H1 (cell line): ENCODE measurements at regions not wholly inside any gene's neighbourhood (a gene's known extent, or its start where the extent isn't known, plus 50 kb on each side); places are given as distances from the start of the nearest gene placed in this dataset.

Experiments
- CTCF ChIA-PET: fragments of 300-600 bp; sonication (Branson Sonifier 250); formaldehyde crosslinking; loops from one replicate; lab custom pipeline; 2021; ENCODE audit not compliant: partially characterized antibody; lab: Charles Lee
- POLR2A ChIA-PET: fragments of 300-600 bp; sonication (Branson Sonifier 250); formaldehyde crosslinking; loops from one replicate; lab custom pipeline; 2021; ENCODE audit warnings: inconsistent platforms; ENCODE audit not compliant: partially characterized antibody; lab: Charles Lee
- DNase-seq, 2 experiments: peaks; one replicate each; pipeline versions ENCODE4 v3.0.0 to v3.0.0-alpha.2; 2010 to 2022; ENCODE audit warnings: low spot score in 2 of 2, low read depth in 1 of 2, mixed read lengths in 1 of 2
- FAIRE-seq: peaks from 2 replicates; lab custom pipeline; 2011; peaks lifted over from hg19 to GRCh38; lab: Jason Lieb, UNC
- H2AFZ ChIP-seq: 2 replicates; pipeline ENCODE4 v1.8.1; 2012; ENCODE audit warnings: low read length, inconsistent platforms
- H2AK5ac ChIP-seq: 2 replicates; pipeline ENCODE4 v1.6.1; 2013; ENCODE audit warnings: low read depth, low read length
- H2BK120ac ChIP-seq: replicated peaks from 2 replicates; pipeline ENCODE3; 2013; ENCODE audit warnings: low read depth, low read length, inconsistent platforms
- H2BK12ac ChIP-seq: 2 replicates; pipeline ENCODE4 v1.6.1; 2013; ENCODE audit warnings: low read depth, low read length
- H2BK15ac ChIP-seq: 2 replicates; pipeline ENCODE4 v1.6.1; 2013; ENCODE audit warnings: low read length
- H2BK20ac ChIP-seq: 2 replicates; pipeline ENCODE4 v1.6.1; 2013; ENCODE audit warnings: low read length
- H2BK5ac ChIP-seq: 2 replicates; pipeline ENCODE4 v1.6.1; 2013; ENCODE audit warnings: low read depth, low read length
- H3K14ac ChIP-seq: 2 replicates; pipeline ENCODE4 v1.6.1; 2013; ENCODE audit warnings: inconsistent platforms; ENCODE audit not compliant: insufficient read length
- H3K18ac ChIP-seq: 2 replicates; pipeline ENCODE4 v1.6.1; 2013; ENCODE audit warnings: low read length; ENCODE audit errors: extremely low read depth
- H3K23ac ChIP-seq: 2 replicates; pipeline ENCODE4 v1.6.1; 2013; ENCODE audit warnings: inconsistent platforms; ENCODE audit not compliant: insufficient read length
- H3K23me2 ChIP-seq: 2 replicates; pipeline ENCODE4 v1.6.1; 2013; ENCODE audit warnings: low read depth, low read length
- H3K27ac ChIP-seq: 2 replicates; pipeline ENCODE4 v1.6.1; 2011; ENCODE audit warnings: low read depth, low read length, inconsistent platforms
- H3K27me3 ChIP-seq, 4 experiments: replicated peaks in 1 of 4; 1 replicate in 1 of 4; 2 replicates in 3 of 4; pipeline versions ENCODE4 v1.6.1 to v1.8.1; 2011 to 2013; ENCODE audit warnings: low read length in 3 of 4, mild to moderate bottlenecking in 3 of 4, inconsistent platforms in 2 of 4, mixed read lengths in 2 of 4, moderate library complexity in 1 of 4; ENCODE audit not compliant: control insufficient read depth in 3 of 4, insufficient read depth in 3 of 4; ENCODE audit errors: extremely low read depth in 1 of 4
- H3K36me3 ChIP-seq, 4 experiments: 2 replicates each; pipeline versions ENCODE4 v1.6.1 to v1.8.1; 2011 to 2013; ENCODE audit warnings: mild to moderate bottlenecking in 4 of 4, low read length in 3 of 4, moderate library complexity in 2 of 4, control low read depth in 1 of 4, inconsistent platforms in 1 of 4; ENCODE audit not compliant: insufficient read depth in 4 of 4, control insufficient read depth in 2 of 4
- H3K4ac ChIP-seq: replicated peaks from 2 replicates; pipeline ENCODE3; 2013; ENCODE audit warnings: low read length, low read depth, mixed read lengths, inconsistent platforms; ENCODE audit not compliant: insufficient read length
- H3K4me1 ChIP-seq, 4 experiments: replicated peaks in 1 of 4; 1 replicate in 1 of 4; 2 replicates in 3 of 4; pipeline versions ENCODE4 v1.6.1 to v1.8.1; 2011 to 2013; ENCODE audit warnings: low read length in 3 of 4, inconsistent platforms in 2 of 4, mixed read lengths in 1 of 4; ENCODE audit not compliant: insufficient read depth in 4 of 4, control insufficient read depth in 3 of 4
- H3K4me2 ChIP-seq, 2 experiments: 2 replicates each; pipeline versions ENCODE4 v1.6.1 to v1.8.1; 2011 to 2013; ENCODE audit warnings: low read depth in 2 of 2, low read length in 2 of 2, control low read depth in 1 of 2, inconsistent platforms in 1 of 2, mild to moderate bottlenecking in 1 of 2; ENCODE audit not compliant: insufficient read depth in 1 of 2
- H3K4me3 ChIP-seq, 4 experiments: fragments of 200-600, 300-600 bp in 1 of 4; sonication (generic), shearing (Covaris generic), sonication (Bioruptor Twin) in 1 of 4; 2 replicates each; pipeline versions ENCODE4 v1.5.1 to v1.8.1; 2011 to 2016; ENCODE audit warnings: low read length in 4 of 4, low read depth in 3 of 4, control low read depth in 2 of 4, inconsistent platforms in 2 of 4, mild to moderate bottlenecking in 2 of 4, mixed read lengths in 1 of 4, moderate library complexity in 1 of 4; ENCODE audit not compliant: insufficient read depth in 2 of 4; ENCODE audit errors: extremely low read depth in 1 of 4
- H3K56ac ChIP-seq: replicated peaks from 2 replicates; pipeline ENCODE3; 2013; ENCODE audit warnings: low read depth, mild to moderate bottlenecking, mixed read lengths, low read length, inconsistent platforms; ENCODE audit not compliant: insufficient read length
- H3K79me1 ChIP-seq: 2 replicates; pipeline ENCODE4 v1.6.1; 2013; ENCODE audit warnings: low read depth, low read length, control low read depth
- H3K79me2 ChIP-seq, 2 experiments: 2 replicates each; pipeline versions ENCODE4 v1.6.1 to v1.8.1; 2012 to 2013; ENCODE audit warnings: low read length in 2 of 2, mild to moderate bottlenecking in 2 of 2, inconsistent platforms in 1 of 2; ENCODE audit not compliant: insufficient read depth in 2 of 2, control insufficient read depth in 1 of 2
- H3K9ac ChIP-seq, 4 experiments: replicated peaks in 1 of 4; 1 replicate in 1 of 4; 2 replicates in 3 of 4; pipeline versions ENCODE4 v1.6.1 to v1.8.1; 2011 to 2013; ENCODE audit warnings: low read depth in 3 of 4, low read length in 3 of 4, control low read depth in 2 of 4, mild to moderate bottlenecking in 2 of 4, moderate library complexity in 2 of 4, inconsistent platforms in 1 of 4; ENCODE audit errors: extremely low read depth in 1 of 4
- H3K9me3 ChIP-seq, 2 experiments: 2 replicates each; pipeline versions ENCODE4 v1.6.1 to v1.8.1; 2012 to 2013; ENCODE audit warnings: mild to moderate bottlenecking in 2 of 2, moderate library complexity in 2 of 2, control low read depth in 1 of 2, inconsistent platforms in 1 of 2, low read depth in 1 of 2, low read length in 1 of 2, mixed read lengths in 1 of 2; ENCODE audit not compliant: insufficient read depth in 2 of 2
- H4K20me1 ChIP-seq, 2 experiments: replicated peaks in 1 of 2; 2 replicates each; pipeline versions ENCODE3 to v1.8.1; 2011 to 2013; ENCODE audit warnings: inconsistent platforms in 2 of 2, low read length in 2 of 2, mild to moderate bottlenecking in 1 of 2; ENCODE audit not compliant: insufficient read depth in 2 of 2, control insufficient read depth in 1 of 2
- H4K5ac ChIP-seq: 2 replicates; pipeline ENCODE4 v1.6.1; 2013; ENCODE audit warnings: low read length, low read depth, mixed read lengths, inconsistent platforms; ENCODE audit not compliant: insufficient read length
- H4K8ac ChIP-seq: 2 replicates; pipeline ENCODE4 v1.8.0; 2013; ENCODE audit warnings: mild to moderate bottlenecking, moderate library complexity, low read length, inconsistent platforms; ENCODE audit not compliant: insufficient read depth; ENCODE audit errors: extremely low read depth
- H4K91ac ChIP-seq: replicated peaks from 2 replicates; pipeline ENCODE3; 2013; ENCODE audit warnings: low read length, mixed read lengths, inconsistent platforms; ENCODE audit not compliant: insufficient read length
- FOSL1 ChIP-seq: IDR thresholded peaks from 2 replicates; pipeline ENCODE4 v1.6.1; 2011; ENCODE audit warnings: mild to moderate bottlenecking, low read depth, low read length, moderate library complexity; ENCODE audit not compliant: insufficient read depth
- HDAC2 ChIP-seq, 2 experiments: fragments of 300-600 bp in 1 of 2; sonication (generic) in 1 of 2; IDR thresholded peaks; 2 replicates each; pipeline ENCODE4 v1.6.1; 2011 to 2012; ENCODE audit warnings: low read depth in 2 of 2, low read length in 2 of 2, mild to moderate bottlenecking in 2 of 2, moderate library complexity in 2 of 2, borderline replicate concordance in 1 of 2, inconsistent platforms in 1 of 2
- HDAC6 ChIP-seq: IDR thresholded peaks from one replicate; pipeline ENCODE4 v1.7.1; 2012; ENCODE audit warnings: low read depth, mild to moderate bottlenecking, inconsistent platforms, low read length, moderate library complexity
- SIN3A ChIP-seq, 2 experiments: IDR thresholded peaks in 1 of 2; conservative IDR thresholded peaks in 1 of 2; 2 replicates each; pipeline ENCODE4 v1.6.1; 2011 to 2012; ENCODE audit warnings: low read length in 2 of 2, improper control_type of control experiment in 1 of 2, low read depth in 1 of 2, mild to moderate bottlenecking in 1 of 2
- TAF7 ChIP-seq: optimal IDR thresholded peaks from 2 replicates; pipeline ENCODE3; 2011; ENCODE audit warnings: low read depth, mild to moderate bottlenecking, inconsistent platforms, low read length, moderate library complexity, borderline replicate concordance
- WGBS, 2 experiments: shearing (Covaris generic) in 1 of 2; methylation state at CpG; one replicate each; pipeline versions ENCODE4 v1.1.6 to v1.1.7; 2013 to 2015; ENCODE audit warnings: low lambda C conversion rate in 2 of 2, mixed read lengths in 2 of 2, inconsistent platforms in 1 of 2, low coverage in 1 of 2, missing lambda C conversion rate in 1 of 2; ENCODE audit not compliant: insufficient replicate concordance in 2 of 2, insufficient coverage in 1 of 2, insufficient read length in 1 of 2; ENCODE audit errors: extremely low coverage in 1 of 2, missing lambda C conversion rate in 1 of 2; 5-methylcytosine and 5-hydroxymethylcytosine counted together

- no peak for FAIRE-seq
- Histone ChIP-seq H3K4me3 (no peak overlapping the region), H3K18ac (no peak overlapping the region), H3K27ac (no peak overlapping the region), H3K14ac (no peak overlapping the region), H3K56ac (no peak overlapping the region), H2BK5ac (no peak overlapping the region), H3K9me3 (no peaks in the 10 kb centered on the region), H4K20me1 (no peaks in the 10 kb centered on the region), H3K27me3 (no peaks in the 10 kb centered on the region), H4K8ac (no peak overlapping the region), H3K4me1 (no peaks in the 10 kb centered on the region), H3K23me2 (no peaks in the 10 kb centered on the region), H2AFZ (no peak overlapping the region), H3K36me3 (no peaks in the 10 kb centered on the region), H2BK20ac (no peak overlapping the region), H2BK120ac (no peak overlapping the region), H3K79me1 (no peaks in the 10 kb centered on the region)
- DNase-seq, result no peak
- WGBS, 2 experiments, result 100% methylated on average over 1 of the region's 1 CpG; no CpG with 5 or more reads in 1 of the 2 experiments
- POLR2A ChIA-PET, result no interaction called here
- CTCF ChIA-PET, result interaction anchor here (0.6 to 1.1 kb wide), 2 partner anchors 15 to 439 kb away, joined by 3 read pairs; no protein-coding TSS in a partner anchor
- no peak for TF ChIP-seq FOSL1
- no peak for TF ChIP-seq HDAC6
- no peak for TF ChIP-seq SIN3A (conservative IDR thresholded peaks at IDR 0.05 in 1 of 2, IDR thresholded peaks at IDR 0.05 in 1 of 2; ENCODE audit: low read depth in 1 of 2, low read length in 2 of 2)
- TF ChIP-seq TAF7, result no peak
- TF ChIP-seq HDAC2 (IDR thresholded peaks at IDR 0.05; ENCODE audit: borderline replicate concordance in 1 of 2, low read depth in 2 of 2, low read length in 2 of 2), result no peak
- TF ChIP-seq, all 59 proteins: peak for 0
- no peak overlapping the region for H3K9ac ChIP-seq
- H2BK15ac ChIP-seq, result no peak overlapping the region
- H4K91ac ChIP-seq, result no peak overlapping the region
- no peak overlapping the region for H3K4ac ChIP-seq
- H3K23ac ChIP-seq, result no peak overlapping the region
- no peaks in the 10 kb centered on the region for H3K79me2 ChIP-seq
- no peak overlapping the region for H3K4me2 ChIP-seq
- no peak overlapping the region for H2BK12ac ChIP-seq
- H4K5ac ChIP-seq, result no peak overlapping the region
- H2AK5ac ChIP-seq, result no peak overlapping the region
Observed at GRCh38 chr9:118553465-118553864, 815.8 kb downstream of the BRINP1 start.
